Keratinocyte (primary cell): ENCODE measurements at regions not wholly inside any gene's neighbourhood (a gene's known extent, or its start where the extent isn't known, plus 50 kb on each side); places are given as distances from the start of the nearest gene placed in this dataset.

Experiments
- DNase-seq: peaks from one replicate; pipeline ENCODE4 v3.0.0-alpha.2; 2011; ENCODE audit warnings: low read depth, missing footprints, low spot score
- FAIRE-seq: peaks from 2 replicates; lab custom pipeline; 2011; peaks lifted over from hg19 to GRCh38; lab: Jason Lieb, UNC
- H2AFZ ChIP-seq: 2 replicates; pipeline ENCODE4 v1.6.0; 2012; ENCODE audit warnings: low read length, control low read depth, inconsistent platforms; ENCODE audit not compliant: control insufficient read depth
- H3K27ac ChIP-seq: 2 replicates; pipeline ENCODE4 v1.5.1; 2011; ENCODE audit warnings: low read length; ENCODE audit not compliant: control insufficient read depth, insufficient read depth
- H3K27me3 ChIP-seq: 3 replicates; pipeline ENCODE4 v1.6.0; 2011; ENCODE audit warnings: low read length; ENCODE audit not compliant: control insufficient read depth, insufficient read depth; ENCODE audit errors: extremely low read depth
- H3K36me3 ChIP-seq, 2 experiments: 2 replicates in 1 of 2; 3 replicates in 1 of 2; pipeline ENCODE4 v1.5.1; 2011; ENCODE audit warnings: low read length in 2 of 2, mild to moderate bottlenecking in 1 of 2; ENCODE audit not compliant: control insufficient read depth in 2 of 2, insufficient read depth in 2 of 2; ENCODE audit errors: extremely low read depth in 1 of 2
- H3K4me1 ChIP-seq: 3 replicates; pipeline ENCODE4 v1.5.1; 2011; ENCODE audit warnings: low read length; ENCODE audit not compliant: control insufficient read depth, insufficient read depth; ENCODE audit errors: extremely low read depth
- H3K4me2 ChIP-seq: 3 replicates; pipeline ENCODE4 v1.6.0; 2011; ENCODE audit warnings: low read depth, low read length; ENCODE audit not compliant: control insufficient read depth, insufficient read depth; ENCODE audit errors: extremely low read depth
- H3K4me3 ChIP-seq, 3 experiments: fragments of 200-600 bp in 1 of 3; sonication (generic) in 1 of 3; 2 replicates in 2 of 3; 3 replicates in 1 of 3; pipeline ENCODE4 v1.5.1; 2011 to 2016; ENCODE audit warnings: low read length in 3 of 3, mild to moderate bottlenecking in 3 of 3, control low read depth in 2 of 3, inconsistent platforms in 1 of 3, low read depth in 1 of 3, mixed read lengths in 1 of 3, mixed run types in 1 of 3, moderate library complexity in 1 of 3; ENCODE audit not compliant: control insufficient read depth in 2 of 3, insufficient read depth in 2 of 3; ENCODE audit errors: extremely low read depth in 1 of 3
- H3K79me2 ChIP-seq: 2 replicates; pipeline ENCODE4 v1.6.0; 2012; ENCODE audit warnings: low read length; ENCODE audit not compliant: control insufficient read depth, insufficient read depth
- H3K9ac ChIP-seq: 3 replicates; pipeline ENCODE4 v1.6.0; 2011; ENCODE audit warnings: low read length; ENCODE audit not compliant: control insufficient read depth, insufficient read depth; ENCODE audit errors: extremely low read depth
- H3K9me1 ChIP-seq: 3 replicates; pipeline ENCODE4 v1.6.0; 2011; ENCODE audit warnings: low read length; ENCODE audit not compliant: control insufficient read depth, insufficient read depth; ENCODE audit errors: extremely low read depth
- H3K9me3 ChIP-seq: 2 replicates; pipeline ENCODE4 v1.5.1; 2012; ENCODE audit warnings: low read depth, low read length; ENCODE audit not compliant: control insufficient read depth
- H4K20me1 ChIP-seq: 3 replicates; pipeline ENCODE4 v1.6.0; 2011; ENCODE audit warnings: low read length; ENCODE audit not compliant: control insufficient read depth, insufficient read depth; ENCODE audit errors: extremely low read depth
- CTCF ChIP-seq, 3 experiments: IDR thresholded peaks in 1 of 3; conservative IDR thresholded peaks in 1 of 3; optimal IDR thresholded peaks in 1 of 3; 2 replicates in 2 of 3; 3 replicates in 1 of 3; pipeline versions ENCODE3 to v1.5.1; 2011; ENCODE audit warnings: low read length in 3 of 3, mild to moderate bottlenecking in 3 of 3, moderate library complexity in 2 of 3, control low read depth in 1 of 3, inconsistent platforms in 1 of 3; ENCODE audit not compliant: insufficient read depth in 2 of 3; ENCODE audit errors: extremely low read depth in 1 of 3
- EZH2 ChIP-seq: IDR thresholded peaks from one replicate; pipeline ENCODE4 v1.6.1; 2012; ENCODE audit warnings: inconsistent platforms, mild to moderate bottlenecking, low read length, moderate library complexity
- dilution Hi-C: fragments of 300-500 bp; cut with MboI; formaldehyde crosslinking; loops from one replicate; pipeline ENCODE4 v1.7.0; 2020; ENCODE audit warnings: low sequenced_read_pairs; ENCODE audit not compliant: extremely low pct_ligation_motif_present

- no peak overlapping the region for H3K27ac ChIP-seq
- no peak overlapping the region for H2AFZ ChIP-seq
- no peaks in the 10 kb centered on the region for H3K9me3 ChIP-seq
- no peaks in the 10 kb centered on the region for H3K79me2 ChIP-seq
- H3K36me3 ChIP-seq = no peaks in the 10 kb centered on the region
- no peaks in the 10 kb centered on the region for H3K4me1 ChIP-seq
- TF ChIP-seq EZH2 (no peak), CTCF (optimal IDR thresholded peaks at IDR 0.05 in 1 of 3, IDR thresholded peaks at IDR 0.05 in 1 of 3, conservative IDR thresholded peaks at IDR 0.05 in 1 of 3; ENCODE audit: extremely low read depth in 1 of 3, insufficient read depth in 2 of 3, low read length in 3 of 3) (no peak)
- H4K20me1 ChIP-seq = no peaks in the 10 kb centered on the region
- no peak overlapping the region for H3K4me3 ChIP-seq
- peaks cover 2% of the 10 kb centered on the region for H3K27me3 ChIP-seq
- dilution Hi-C loops = no loop called here
- no peaks in the 10 kb centered on the region for H3K9me1 ChIP-seq
- FAIRE-seq = no peak
- no peak overlapping the region for H3K9ac ChIP-seq
- no peak overlapping the region for H3K4me2 ChIP-seq
- no peak for DNase-seq
Observed at GRCh38 chrX:115409551-115409950, 120.0 kb downstream of the LUZP4 start.

DNA sequence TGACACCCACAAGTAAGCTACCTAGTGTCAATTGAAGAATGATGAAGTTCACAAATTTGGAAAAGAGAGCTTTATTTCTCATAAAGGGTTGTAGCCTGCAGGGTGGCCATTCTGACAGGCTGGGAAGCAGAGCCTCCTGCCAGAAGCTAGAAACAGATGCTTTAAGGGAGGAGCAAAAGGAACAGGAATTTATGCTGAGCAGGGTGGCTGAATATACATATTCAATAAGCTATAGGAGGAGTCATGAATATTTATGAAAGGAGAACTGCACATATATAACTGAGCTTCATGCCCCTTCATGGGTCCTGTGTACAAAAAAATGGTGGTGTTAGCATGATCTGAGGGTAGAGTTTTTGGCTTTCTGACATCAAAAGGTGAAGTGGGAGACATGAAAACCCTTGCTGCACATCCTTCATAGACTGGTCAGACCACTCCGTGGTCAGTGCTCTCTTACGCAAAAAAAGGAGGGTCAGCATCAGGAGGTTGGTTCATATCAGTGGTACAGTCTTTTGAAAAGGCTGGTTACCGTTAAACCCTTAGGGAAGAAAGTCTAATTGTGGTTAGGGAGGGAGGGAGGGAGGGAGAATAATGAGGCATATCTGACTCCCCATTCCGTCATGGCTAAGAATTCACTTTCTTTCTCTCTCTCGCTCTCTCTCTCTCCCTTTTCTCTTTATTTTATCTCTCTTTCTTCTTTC, 121.4 kb downstream of the LUZP4 start:
- no peaks in the 10 kb centered on the region for H3K36me3 ChIP-seq
- H3K4me3 ChIP-seq = no peak overlapping the region
- no peaks in the 10 kb centered on the region for H3K9me1 ChIP-seq
- no peaks in the 10 kb centered on the region for H3K4me1 ChIP-seq
- no peak overlapping the region for H3K27ac ChIP-seq
- H3K79me2 ChIP-seq = no peaks in the 10 kb centered on the region
- H3K9me3 ChIP-seq = no peaks in the 10 kb centered on the region
- H2AFZ ChIP-seq = no peak overlapping the region
- no peak overlapping the region for H3K4me2 ChIP-seq
- no peak for DNase-seq
- H3K27me3 ChIP-seq = peaks cover 2% of the 10 kb centered on the region
- no peak overlapping the region for H3K9ac ChIP-seq
- dilution Hi-C loops = no loop called here
- H4K20me1 ChIP-seq = no peaks in the 10 kb centered on the region
- no peak for FAIRE-seq
- TF ChIP-seq EZH2 (no peak), CTCF (optimal IDR thresholded peaks at IDR 0.05 in 1 of 3, IDR thresholded peaks at IDR 0.05 in 1 of 3, conservative IDR thresholded peaks at IDR 0.05 in 1 of 3; ENCODE audit: extremely low read depth in 1 of 3, insufficient read depth in 2 of 3, low read length in 3 of 3) (no peak)
